Astrocyte (in vitro differentiated cells and primary cell): ENCODE measurements at regions not wholly inside any gene's neighbourhood (a gene's known extent, or its start where the extent isn't known, plus 50 kb on each side); places are given as distances from the start of the nearest gene placed in this dataset.

Experiments
- DNase-seq: peaks from one replicate; pipeline ENCODE4 v3.0.0-alpha.2; 2010; ENCODE audit warnings: low read depth
- FAIRE-seq: peaks from 2 replicates; lab custom pipeline; 2011; peaks lifted over from hg19 to GRCh38; lab: Jason Lieb, UNC
- H2AFZ ChIP-seq: 2 replicates; pipeline ENCODE4 v1.6.0; 2012; ENCODE audit warnings: low read depth, low read length, inconsistent platforms
- H3K27ac ChIP-seq: 2 replicates; pipeline ENCODE4 v1.5.1; 2011; ENCODE audit warnings: low read depth, low read length, inconsistent platforms
- H3K27me3 ChIP-seq: 2 replicates; pipeline ENCODE4 v1.6.0; 2011; ENCODE audit warnings: low read length, inconsistent platforms; ENCODE audit not compliant: insufficient read depth
- H3K36me3 ChIP-seq: 2 replicates; pipeline ENCODE4 v1.5.1; 2011; ENCODE audit warnings: low read length, inconsistent platforms; ENCODE audit not compliant: insufficient read depth
- H3K4me1 ChIP-seq: 2 replicates; pipeline ENCODE4 v1.5.1; 2011; ENCODE audit warnings: low read length, inconsistent platforms; ENCODE audit not compliant: insufficient read depth
- H3K4me2 ChIP-seq: 2 replicates; pipeline ENCODE4 v1.6.0; 2012; ENCODE audit warnings: low read length, inconsistent platforms
- H3K4me3 ChIP-seq: 2 replicates; pipeline ENCODE4 v1.5.1; 2011; ENCODE audit warnings: low read depth, mild to moderate bottlenecking, low read length, inconsistent platforms; ENCODE audit not compliant: insufficient read depth
- H3K79me2 ChIP-seq: 2 replicates; pipeline ENCODE4 v1.6.0; 2012; ENCODE audit warnings: mild to moderate bottlenecking, low read length, inconsistent platforms; ENCODE audit not compliant: insufficient read depth
- H3K9ac ChIP-seq: 2 replicates; pipeline ENCODE4 v1.6.0; 2012; ENCODE audit warnings: mild to moderate bottlenecking, low read length, inconsistent platforms
- H3K9me3 ChIP-seq: 2 replicates; pipeline ENCODE4 v1.5.1; 2012; ENCODE audit warnings: low read depth, mild to moderate bottlenecking, low read length, inconsistent platforms; ENCODE audit not compliant: insufficient read depth
- H4K20me1 ChIP-seq: 2 replicates; pipeline ENCODE4 v1.6.0; 2012; ENCODE audit warnings: low read length, inconsistent platforms; ENCODE audit not compliant: insufficient read depth
- H3K27ac Mint-ChIP-seq: one replicate; pipeline ENCODE4 v1.8.0; 2021; ENCODE audit warnings: mild to moderate bottlenecking, mixed read lengths; ENCODE audit not compliant: unreplicated experiment
- H3K27me3 Mint-ChIP-seq: one replicate; pipeline ENCODE4 v1.8.0; 2021; ENCODE audit warnings: low read depth, mixed read lengths; ENCODE audit not compliant: unreplicated experiment
- H3K36me3 Mint-ChIP-seq: one replicate; pipeline ENCODE4 v1.8.0; 2021; ENCODE audit warnings: low read depth, mixed read lengths; ENCODE audit not compliant: unreplicated experiment
- H3K4me1 Mint-ChIP-seq: one replicate; pipeline ENCODE4 v1.8.0; 2021; ENCODE audit warnings: low read depth, mixed read lengths; ENCODE audit not compliant: unreplicated experiment
- H3K4me3 Mint-ChIP-seq: one replicate; pipeline ENCODE4 v1.8.0; 2021; ENCODE audit warnings: mild to moderate bottlenecking, moderate library complexity, mixed read lengths; ENCODE audit not compliant: unreplicated experiment
- H3K9me3 Mint-ChIP-seq: one replicate; pipeline ENCODE4 v1.8.0; 2021; ENCODE audit warnings: mild to moderate bottlenecking, mixed read lengths; ENCODE audit not compliant: unreplicated experiment
- EZH2 ChIP-seq: IDR thresholded peaks from 2 replicates; pipeline ENCODE4 v1.6.1; 2012; ENCODE audit warnings: mild to moderate bottlenecking, low read length, inconsistent platforms; ENCODE audit not compliant: insufficient read depth
- TF ChIP-seq, protein P1 (sequence below): IDR thresholded peaks from 2 replicates; pipeline ENCODE4 v1.5.1; 2011; ENCODE audit warnings: low read depth, mild to moderate bottlenecking, inconsistent platforms, low read length, moderate library complexity; ENCODE audit not compliant: insufficient read depth

DNA sequence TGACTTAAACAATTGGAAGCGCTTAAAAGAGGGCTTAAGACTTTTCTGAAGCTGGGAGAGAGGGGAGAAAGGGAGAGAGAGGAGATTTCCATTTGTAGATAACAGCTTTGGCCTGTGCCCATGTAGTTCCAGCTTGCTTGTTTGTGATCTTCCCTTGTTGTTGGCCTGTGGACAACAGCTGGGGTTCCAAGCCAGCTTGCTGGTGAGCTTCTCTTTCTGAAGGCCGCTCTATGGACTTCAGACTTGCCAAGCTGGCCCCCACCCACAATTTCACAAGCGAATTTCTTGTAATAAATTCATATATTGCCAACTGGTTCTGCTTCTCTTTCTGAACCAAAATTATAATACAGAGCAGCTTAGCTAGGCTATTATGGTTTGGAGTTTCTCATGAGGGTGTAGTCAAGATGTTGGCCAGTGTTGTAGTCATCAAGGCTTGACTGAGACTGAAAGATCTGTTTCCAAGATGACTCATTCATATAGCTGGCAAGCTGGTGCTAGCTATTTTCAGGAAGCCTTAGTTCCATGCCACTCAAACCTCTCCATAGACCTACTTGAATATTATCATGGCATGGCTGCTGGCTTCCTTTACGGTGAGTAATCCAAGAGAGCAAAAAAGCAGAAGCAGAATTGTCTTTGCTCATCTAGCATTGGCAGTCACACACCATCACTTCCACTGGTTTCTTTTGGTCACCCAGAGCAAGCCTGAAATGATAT lies 89.4 kb downstream of the ATP23 start:
- Mint-ChIP-seq H3K9me3 (peaks cover 22% of the 10 kb centered on the region), H3K27ac (no peak overlapping the region), H3K27me3 (peaks cover 1% of the 10 kb centered on the region), H3K4me3 (no peak overlapping the region), H3K4me1 (no peaks in the 10 kb centered on the region), H3K36me3 (no peaks in the 10 kb centered on the region)
- H3K4me2 ChIP-seq = no peak overlapping the region
- TF ChIP-seq, protein P1, sequence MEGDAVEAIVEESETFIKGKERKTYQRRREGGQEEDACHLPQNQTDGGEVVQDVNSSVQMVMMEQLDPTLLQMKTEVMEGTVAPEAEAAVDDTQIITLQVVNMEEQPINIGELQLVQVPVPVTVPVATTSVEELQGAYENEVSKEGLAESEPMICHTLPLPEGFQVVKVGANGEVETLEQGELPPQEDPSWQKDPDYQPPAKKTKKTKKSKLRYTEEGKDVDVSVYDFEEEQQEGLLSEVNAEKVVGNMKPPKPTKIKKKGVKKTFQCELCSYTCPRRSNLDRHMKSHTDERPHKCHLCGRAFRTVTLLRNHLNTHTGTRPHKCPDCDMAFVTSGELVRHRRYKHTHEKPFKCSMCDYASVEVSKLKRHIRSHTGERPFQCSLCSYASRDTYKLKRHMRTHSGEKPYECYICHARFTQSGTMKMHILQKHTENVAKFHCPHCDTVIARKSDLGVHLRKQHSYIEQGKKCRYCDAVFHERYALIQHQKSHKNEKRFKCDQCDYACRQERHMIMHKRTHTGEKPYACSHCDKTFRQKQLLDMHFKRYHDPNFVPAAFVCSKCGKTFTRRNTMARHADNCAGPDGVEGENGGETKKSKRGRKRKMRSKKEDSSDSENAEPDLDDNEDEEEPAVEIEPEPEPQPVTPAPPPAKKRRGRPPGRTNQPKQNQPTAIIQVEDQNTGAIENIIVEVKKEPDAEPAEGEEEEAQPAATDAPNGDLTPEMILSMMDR = no peak
- no peak for TF ChIP-seq EZH2
- no peaks in the 10 kb centered on the region for H3K4me1 ChIP-seq
- FAIRE-seq (no peak), DNase-seq (peak; percentile 77)
- H2AFZ ChIP-seq = no peak overlapping the region
- no peaks in the 10 kb centered on the region for H4K20me1 ChIP-seq
- peak overlapping the region; percentile 23 for H3K27ac ChIP-seq
- H3K9ac ChIP-seq = no peak overlapping the region
- H3K36me3 ChIP-seq = no peaks in the 10 kb centered on the region
- H3K79me2 ChIP-seq = no peaks in the 10 kb centered on the region
- no peaks in the 10 kb centered on the region for H3K27me3 ChIP-seq
- no peak overlapping the region for H3K4me3 ChIP-seq
- H3K9me3 ChIP-seq = peaks cover 5% of the 10 kb centered on the region

DNA sequence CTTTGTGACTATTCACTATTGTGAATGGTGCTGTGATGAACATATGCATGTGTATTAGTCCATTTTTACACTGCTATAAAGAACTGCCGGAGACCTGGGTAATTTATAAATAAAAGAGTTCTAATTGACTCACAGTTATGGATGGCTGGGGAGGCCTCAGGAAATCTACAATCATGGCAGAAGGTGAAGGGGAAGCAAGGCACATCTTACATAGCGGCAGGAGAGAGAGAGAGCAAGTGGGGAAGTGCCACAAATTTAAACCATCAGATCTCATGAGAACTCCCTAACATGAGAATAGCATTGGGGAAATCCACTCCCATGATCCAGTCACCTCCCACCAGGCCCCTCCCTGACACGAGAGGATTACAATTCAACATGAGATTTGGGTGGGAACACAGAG lies 90.8 kb downstream of the ATP23 start:
- Histone ChIP-seq H3K79me2 (no peaks in the 10 kb centered on the region), H3K9ac (no peak overlapping the region), H3K36me3 (no peaks in the 10 kb centered on the region), H3K4me3 (no peak overlapping the region), H3K4me1 (no peaks in the 10 kb centered on the region), H3K27ac (no peak overlapping the region), H3K9me3 (peaks cover 6% of the 10 kb centered on the region), H3K27me3 (no peaks in the 10 kb centered on the region), H3K4me2 (no peak overlapping the region), H4K20me1 (no peaks in the 10 kb centered on the region), H2AFZ (no peak overlapping the region)
- DNase-seq = no peak
- no peak for TF ChIP-seq EZH2
- TF ChIP-seq, protein P1 = no peak
- H3K9me3 Mint-ChIP-seq = peaks cover 30% of the 10 kb centered on the region
- no peaks in the 10 kb centered on the region for H3K36me3 Mint-ChIP-seq
- H3K27ac Mint-ChIP-seq = no peak overlapping the region
- no peak overlapping the region for H3K4me3 Mint-ChIP-seq
- no peaks in the 10 kb centered on the region for H3K4me1 Mint-ChIP-seq
- no peak for FAIRE-seq
- H3K27me3 Mint-ChIP-seq = peaks cover 1% of the 10 kb centered on the region

DNA sequence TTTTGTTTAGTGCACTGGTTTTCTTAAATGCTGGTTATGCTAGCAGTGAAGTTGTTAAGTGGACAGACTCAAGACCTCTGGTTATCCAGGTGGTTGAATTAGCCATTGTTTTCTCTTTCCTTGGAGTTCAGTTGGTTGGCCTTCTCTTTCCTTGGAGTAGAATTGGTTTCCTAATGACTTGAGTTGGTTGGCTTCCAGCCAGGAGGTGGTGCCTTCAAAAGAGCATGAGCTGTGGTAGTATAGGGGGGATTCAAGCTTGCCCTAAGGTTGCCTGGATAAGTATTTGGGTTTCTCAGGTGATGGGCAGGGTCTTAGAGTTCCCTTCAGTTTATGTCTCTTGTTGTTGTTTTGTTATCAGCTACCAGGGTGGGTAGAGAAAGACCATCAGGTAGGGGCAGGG lies 92.5 kb downstream of the ATP23 start:
- TF ChIP-seq, protein P1 = no peak
- TF ChIP-seq EZH2 = no peak
- no peak overlapping the region for H3K4me2 ChIP-seq
- Mint-ChIP-seq H3K27me3 (peaks cover 1% of the 10 kb centered on the region), H3K9me3 (peaks cover 33% of the 10 kb centered on the region), H3K27ac (no peak overlapping the region), H3K4me3 (no peak overlapping the region), H3K36me3 (no peaks in the 10 kb centered on the region), H3K4me1 (no peaks in the 10 kb centered on the region)
- no peaks in the 10 kb centered on the region for H4K20me1 ChIP-seq
- H3K4me1 ChIP-seq = no peaks in the 10 kb centered on the region
- no peaks in the 10 kb centered on the region for H3K79me2 ChIP-seq
- H3K4me3 ChIP-seq = no peak overlapping the region
- no peak overlapping the region for H2AFZ ChIP-seq
- no peak overlapping the region for H3K27ac ChIP-seq
- DNase-seq = no peak
- no peak for FAIRE-seq
- H3K36me3 ChIP-seq = no peaks in the 10 kb centered on the region
- no peak overlapping the region for H3K9ac ChIP-seq
- H3K9me3 ChIP-seq = peaks cover 6% of the 10 kb centered on the region
- H3K27me3 ChIP-seq = no peaks in the 10 kb centered on the region
